A673 (cell line): ENCODE measurements at regions not wholly inside any gene's neighbourhood (a gene's known extent, or its start where the extent isn't known, plus 50 kb on each side); places are given as distances from the start of the nearest gene placed in this dataset.

Experiments used
- BruUV-seq: library from RNA; stranded (reverse); fragments of 400-500 nt; replicated peaks from 2 replicates; lab custom pipeline; 2021; lab: Mats Ljungman, UMichigan
- CTCF ChIA-PET: fragments of 300-600 bp; sonication (Branson Sonifier 250); formaldehyde crosslinking; loops from one replicate; lab custom pipeline; 2022; ENCODE audit warnings: antibody characterized with exemption; lab: Charles Lee
- POLR2A ChIA-PET: fragments of 300-600 bp; sonication (Branson Sonifier 250); formaldehyde crosslinking; loops from one replicate; lab custom pipeline; 2022; ENCODE audit warnings: antibody characterized with exemption; ENCODE audit not compliant: low non-redundant PET; lab: Charles Lee
- DNase-seq: peaks from one replicate; pipeline ENCODE4 v3.0.0-alpha.2; 2015; ENCODE audit warnings: low spot score
- H3K27ac ChIP-seq: fragments of 200-600 bp; sonication (generic); 2 replicates; pipeline ENCODE4 v1.5.1; 2016; ENCODE audit warnings: mixed run types, low read depth, mild to moderate bottlenecking, mixed read lengths, antibody characterized with exemption, low read length; ENCODE audit not compliant: poor library complexity, severe bottlenecking
- H3K27me3 ChIP-seq: fragments of 200-600 bp; sonication (generic); replicated peaks from 2 replicates; pipeline ENCODE4 v1.6.1; 2017; ENCODE audit warnings: mixed run types, low read depth, mild to moderate bottlenecking, mixed read lengths, antibody characterized with exemption, low read length; ENCODE audit not compliant: insufficient read depth, poor library complexity
- H3K36me3 ChIP-seq: fragments of 200-600 bp; sonication (generic); 2 replicates; pipeline ENCODE4 v1.6.1; 2016; ENCODE audit warnings: mixed run types, mild to moderate bottlenecking, mixed read lengths, antibody characterized with exemption, low read length; ENCODE audit not compliant: insufficient read depth, poor library complexity, severe bottlenecking
- H3K4me1 ChIP-seq: fragments of 200-600 bp; sonication (generic); 2 replicates; pipeline ENCODE4 v1.6.1; 2017; ENCODE audit warnings: mixed run types, mild to moderate bottlenecking, mixed read lengths, antibody characterized with exemption, low read length; ENCODE audit not compliant: insufficient read depth, poor library complexity, severe bottlenecking
- H3K4me3 ChIP-seq: fragments of 200-600 bp; sonication (generic); 2 replicates; pipeline ENCODE4 v1.5.1; 2016; ENCODE audit warnings: low read depth, mixed run types, mild to moderate bottlenecking, mixed read lengths, low read length; ENCODE audit not compliant: poor library complexity, severe bottlenecking
- H3K9me3 ChIP-seq: fragments of 200-600 bp; sonication (generic); 2 replicates; pipeline ENCODE4 v1.6.1; 2016; ENCODE audit warnings: mixed run types, low read depth, mild to moderate bottlenecking, mixed read lengths, antibody characterized with exemption, low read length; ENCODE audit not compliant: poor library complexity, severe bottlenecking
- CTCF ChIP-seq: fragments of 300-800, 200-600 bp; sonication (generic); conservative IDR thresholded peaks from 2 replicates; pipeline ENCODE4 v1.5.1; 2017; ENCODE audit warnings: low read depth, mild to moderate bottlenecking, antibody characterized with exemption, low read length, moderate library complexity, mixed read lengths
- EZH2 ChIP-seq: fragments of 200-600 bp; sonication (generic); IDR thresholded peaks from 2 replicates; pipeline ENCODE4 v1.6.1; 2017; ENCODE audit warnings: borderline replicate concordance, low read depth, mild to moderate bottlenecking, mixed read lengths, antibody characterized with exemption, low read length; ENCODE audit not compliant: poor library complexity, severe bottlenecking
- intact Hi-C: fragments of 100-400 bp; cut with micrococcal nuclease; formaldehyde crosslinking; loops from one replicate; pipeline ENCODE4 v1.10.0; 2022; ENCODE audit not compliant: unreplicated experiment

GRCh38 chr3:152554980-152555379 lies 280.0 kb upstream of the P2RY1 start:
- no peaks in the 10 kb centered on the region for H3K36me3 ChIP-seq
- H3K27ac ChIP-seq, result no peak overlapping the region
- no peak for DNase-seq
- POLR2A ChIA-PET, result no interaction called here
- TF ChIP-seq CTCF, result no peak
- no peak for TF ChIP-seq EZH2
- H3K4me1 ChIP-seq, result no peaks in the 10 kb centered on the region
- CTCF ChIA-PET, result no interaction called here
- intact Hi-C loops, result no loop called here
- H3K27me3 ChIP-seq, result no peaks in the 10 kb centered on the region
- no TSS peak for BruUV-seq
- no peak overlapping the region for H3K4me3 ChIP-seq
- no peaks in the 10 kb centered on the region for H3K9me3 ChIP-seq

- POLR2A ChIA-PET, result no interaction called here
- H3K27ac ChIP-seq, result no peak overlapping the region
- TF ChIP-seq EZH2 (no peak), CTCF (no peak)
- no peaks in the 10 kb centered on the region for H3K4me1 ChIP-seq
- H3K36me3 ChIP-seq, result no peaks in the 10 kb centered on the region
- BruUV-seq, result no TSS peak
- no peaks in the 10 kb centered on the region for H3K9me3 ChIP-seq
- no peak overlapping the region for H3K4me3 ChIP-seq
- intact Hi-C loops, result no loop called here
- H3K27me3 ChIP-seq, result no peaks in the 10 kb centered on the region
- no peak for DNase-seq
- CTCF ChIA-PET, result no interaction called here
These were observed 279.2 kb upstream of the P2RY1 start for GRCh38 chr3:152555666-152556291.

- intact Hi-C loops, result no loop called here
These were observed 278.1 kb upstream of the P2RY1 start for GRCh38 chr3:152556731-152557254.

More at GRCh38 chr3:152556731-152557254, 278.1 kb upstream of the P2RY1 start:
- DNase-seq, result peak; percentile 11
- no TSS peak for BruUV-seq
- Histone ChIP-seq H3K4me1 (no peaks in the 10 kb centered on the region), H3K4me3 (no peak overlapping the region), H3K27me3 (no peaks in the 10 kb centered on the region), H3K9me3 (no peaks in the 10 kb centered on the region), H3K27ac (no peak overlapping the region), H3K36me3 (no peaks in the 10 kb centered on the region)
- POLR2A ChIA-PET, result no interaction called here
- CTCF ChIA-PET, result no interaction called here
- no peak for TF ChIP-seq EZH2
